Stomach (tissue), 8 donors: ENCODE measurements at regions not wholly inside any gene's neighbourhood (a gene's known extent, or its start where the extent isn't known, plus 50 kb on each side); places are given as distances from the start of the nearest gene placed in this dataset.

Source experiments
- DNase-seq, 2 donors: peaks; one replicate each; pipeline versions ENCODE4 v3.0.0 to v3.0.0-alpha.2; 2013 to 2019
- H3K27ac ChIP-seq, 5 donors: fragments of 200-600 bp in 4 of 5; sonication (generic) in 4 of 5; one replicate each; pipeline ENCODE4 v1.5.1; 2013 to 2019; ENCODE audit warnings: mild to moderate bottlenecking in 1 of 5, moderate library complexity in 1 of 5
- H3K27me3 ChIP-seq, 3 donors: fragments of 200-600 bp; sonication (generic); one replicate each; pipeline ENCODE4 v1.5.1; 2017 to 2019; ENCODE audit warnings: mixed run types in 1 of 3
- H3K36me3 ChIP-seq, 4 donors: fragments of 200-600 bp; sonication (generic); 1 replicate in 3 of 4; 2 replicates in 1 of 4; pipeline ENCODE4 v1.5.1; 2016 to 2019
- H3K4me1 ChIP-seq, 4 donors: fragments of 200-600 bp; sonication (generic); one replicate each; pipeline ENCODE4 v1.5.1; 2016 to 2019
- H3K4me3 ChIP-seq, 4 donors: fragments of 200-600 bp; sonication (generic) in 3 of 4; one replicate each; pipeline ENCODE4 v1.5.1; 2016 to 2019; ENCODE audit warnings: mild to moderate bottlenecking in 1 of 4
- H3K9me3 ChIP-seq, 4 donors: fragments of 200-600 bp; sonication (generic); one replicate each; pipeline ENCODE4 v1.5.1; 2016 to 2019
- EP300 ChIP-seq: sonication (generic); formaldehyde crosslinking; IDR thresholded peaks from one replicate; pipeline ENCODE4 v1.6.1; 2017; ENCODE audit warnings: antibody characterized with exemption
- POLR2A ChIP-seq, 4 donors: fragments of 450-650 bp; IDR thresholded peaks; one replicate each; pipeline ENCODE4 v1.6.1; 2016; ENCODE audit warnings: antibody characterized with exemption in 4 of 4, control low read depth in 2 of 4, mild to moderate bottlenecking in 1 of 4, moderate library complexity in 1 of 4
- POLR2AphosphoS5 ChIP-seq, 3 donors: sonication (generic); formaldehyde crosslinking; IDR thresholded peaks; one replicate each; pipeline ENCODE4 v1.6.1; 2016; ENCODE audit warnings: antibody characterized with exemption in 3 of 3
- WGBS, 5 donors: extraction: QIAGEN DNeasy Blood & Tissue Kit in 3 of 5; methylation state at CpG; one replicate each; pipeline versions ENCODE4 v1.1.5 to v1.1.7; 2013 to 2018; 5-methylcytosine and 5-hydroxymethylcytosine counted together
- intact Hi-C: fragments of 100-400 bp; cut with DNase I; formaldehyde crosslinking; loops from one replicate; pipeline ENCODE4 v1.15.1; 2023; ENCODE audit warnings: low total_unique reads
- TF ChIP-seq, protein P1 (sequence below), 7 experiments: fragments of 450-650 bp in 4 of 7; fragments of 200-600 bp in 3 of 7; sonication (generic) in 3 of 7; IDR thresholded peaks; one replicate each; pipeline ENCODE4 v1.5.1; 2016 to 2019; ENCODE audit warnings: antibody characterized with exemption in 7 of 7, control low read depth in 2 of 7, mild to moderate bottlenecking in 1 of 7
- donor health status: healthy with polysubstance abuse.
- donor health status: Bipolar disorder and iron deficiency.
- donor health status: healthy.

DNA sequence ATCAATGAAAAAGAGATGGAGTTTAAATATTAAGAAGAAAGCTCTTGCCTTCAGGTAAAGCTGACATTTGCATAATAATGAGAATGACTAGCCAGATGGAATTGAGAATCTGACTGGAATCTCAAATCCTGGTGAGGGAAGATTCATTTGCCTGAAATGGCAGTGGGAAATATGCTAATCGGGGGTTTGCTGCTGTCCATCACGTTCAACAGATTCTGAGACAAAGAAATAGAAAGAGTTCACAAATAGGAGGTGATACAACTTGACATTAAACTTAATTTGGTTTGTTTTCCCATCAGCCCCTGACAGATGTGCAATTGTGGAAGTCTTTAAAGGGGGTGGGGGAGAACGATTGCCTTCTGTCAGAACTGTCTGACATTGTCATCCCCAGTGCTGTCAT lies 347.4 kb downstream of the PDCD6IP start:
- H3K9me3 ChIP-seq = no peaks in the 10 kb centered on the region
- no peak overlapping the region for H3K27ac ChIP-seq
- no peaks in the 10 kb centered on the region for H3K36me3 ChIP-seq
- WGBS, 5 donors = 27 to 42% (median 34%) methylated on average over 3 of the region's 3 CpGs
- no peaks in the 10 kb centered on the region for H3K4me1 ChIP-seq
- no peak for DNase-seq
- no peaks in the 10 kb centered on the region for H3K27me3 ChIP-seq
- TF ChIP-seq POLR2A (IDR thresholded peaks at IDR 0.05) (no peak), EP300 (no peak), POLR2AphosphoS5 (IDR thresholded peaks at IDR 0.05) (no peak)
- TF ChIP-seq, protein P1, sequence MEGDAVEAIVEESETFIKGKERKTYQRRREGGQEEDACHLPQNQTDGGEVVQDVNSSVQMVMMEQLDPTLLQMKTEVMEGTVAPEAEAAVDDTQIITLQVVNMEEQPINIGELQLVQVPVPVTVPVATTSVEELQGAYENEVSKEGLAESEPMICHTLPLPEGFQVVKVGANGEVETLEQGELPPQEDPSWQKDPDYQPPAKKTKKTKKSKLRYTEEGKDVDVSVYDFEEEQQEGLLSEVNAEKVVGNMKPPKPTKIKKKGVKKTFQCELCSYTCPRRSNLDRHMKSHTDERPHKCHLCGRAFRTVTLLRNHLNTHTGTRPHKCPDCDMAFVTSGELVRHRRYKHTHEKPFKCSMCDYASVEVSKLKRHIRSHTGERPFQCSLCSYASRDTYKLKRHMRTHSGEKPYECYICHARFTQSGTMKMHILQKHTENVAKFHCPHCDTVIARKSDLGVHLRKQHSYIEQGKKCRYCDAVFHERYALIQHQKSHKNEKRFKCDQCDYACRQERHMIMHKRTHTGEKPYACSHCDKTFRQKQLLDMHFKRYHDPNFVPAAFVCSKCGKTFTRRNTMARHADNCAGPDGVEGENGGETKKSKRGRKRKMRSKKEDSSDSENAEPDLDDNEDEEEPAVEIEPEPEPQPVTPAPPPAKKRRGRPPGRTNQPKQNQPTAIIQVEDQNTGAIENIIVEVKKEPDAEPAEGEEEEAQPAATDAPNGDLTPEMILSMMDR (IDR thresholded peaks at IDR 0.05) = no peak
- no peak overlapping the region for H3K4me3 ChIP-seq
- intact Hi-C loops = no loop called here

DNA sequence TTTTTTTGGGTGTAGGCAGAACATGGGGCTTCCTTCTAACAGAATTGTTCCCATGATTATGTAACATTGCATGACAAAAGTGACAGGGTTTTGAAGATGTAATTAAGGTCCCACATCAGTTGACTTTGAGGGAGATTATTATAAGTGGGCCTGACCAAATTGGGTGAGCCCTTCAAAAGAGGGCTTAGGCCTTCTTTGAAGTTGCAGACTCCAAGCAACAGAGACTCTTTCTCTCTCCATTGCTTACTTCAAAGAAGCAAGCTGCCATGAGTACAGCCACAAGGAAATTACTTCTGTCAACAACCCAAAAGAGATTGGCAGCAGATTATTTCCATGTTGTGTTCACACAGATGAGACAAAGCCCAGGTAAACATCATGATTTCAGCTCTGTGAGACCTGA lies 348.2 kb downstream of the PDCD6IP start:
- Histone ChIP-seq H3K27me3 (no peaks in the 10 kb centered on the region), H3K4me3 (no peak overlapping the region), H3K36me3 (no peaks in the 10 kb centered on the region), H3K27ac (no peak overlapping the region), H3K4me1 (no peaks in the 10 kb centered on the region), H3K9me3 (no peaks in the 10 kb centered on the region)
- DNase-seq = no peak
- TF ChIP-seq, protein P1 (IDR thresholded peaks at IDR 0.05) = no peak
- TF ChIP-seq POLR2A (IDR thresholded peaks at IDR 0.05) (no peak), EP300 (no peak), POLR2AphosphoS5 (IDR thresholded peaks at IDR 0.05) (no peak)
- intact Hi-C loops = no loop called here

DNA sequence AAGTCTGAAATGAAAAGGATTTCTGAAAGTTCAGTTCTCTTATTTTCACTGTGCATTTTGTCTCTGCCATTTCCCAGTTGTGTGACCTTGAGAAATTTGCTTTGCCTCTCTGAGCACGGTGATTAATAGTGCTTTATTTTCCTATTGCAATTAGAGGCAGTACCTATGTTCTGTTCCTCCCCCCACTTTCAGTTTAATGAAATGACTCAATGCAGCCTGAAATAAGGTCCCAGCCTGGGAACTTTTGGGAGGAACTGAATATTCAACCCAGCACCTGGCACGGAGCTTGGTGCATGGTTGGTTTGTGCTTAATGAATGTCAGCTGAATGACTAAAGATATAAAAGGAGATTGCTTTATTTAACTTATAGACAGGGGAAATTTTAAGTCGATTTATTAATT lies 352.6 kb downstream of the PDCD6IP start:
- TF ChIP-seq, protein P1 (IDR thresholded peaks at IDR 0.05) = no peak
- TF ChIP-seq POLR2A (IDR thresholded peaks at IDR 0.05) = no peak
- H3K4me1 ChIP-seq = no peaks in the 10 kb centered on the region
- DNase-seq = no peak
- intact Hi-C loops = no loop called here
- no peak overlapping the region for H3K27ac ChIP-seq
- no peak overlapping the region for H3K4me3 ChIP-seq
- H3K27me3 ChIP-seq = no peaks in the 10 kb centered on the region
- no peaks in the 10 kb centered on the region for H3K9me3 ChIP-seq
- no peaks in the 10 kb centered on the region for H3K36me3 ChIP-seq
- 68 to 83% (median 74%) methylated on average over 3 of the region's 3 CpGs for WGBS, 5 donors

DNA sequence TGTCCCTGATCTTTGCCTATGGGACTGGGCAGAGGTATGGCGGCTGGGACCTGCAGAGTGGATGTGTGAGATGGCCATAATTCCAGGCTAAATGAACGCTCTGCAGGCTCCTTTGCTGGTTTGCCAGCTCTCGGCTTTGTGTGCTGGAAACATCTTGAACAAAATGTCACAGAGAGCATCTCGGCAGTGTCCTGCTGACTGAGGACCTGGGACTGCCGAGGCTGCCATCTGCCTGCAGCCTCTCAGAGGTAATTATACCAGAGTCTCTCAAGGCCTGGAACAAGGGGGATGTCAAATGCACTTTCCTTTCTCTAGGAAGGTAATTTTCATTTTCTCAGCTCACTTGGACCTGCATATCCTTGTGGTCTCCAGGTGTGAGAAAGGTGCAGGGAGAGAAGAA lies 354.2 kb downstream of the PDCD6IP start:
- 82 to 92% (median 90%) methylated on average over 5 of the region's 5 CpGs for WGBS, 5 donors
- intact Hi-C loops = no loop called here
- TF ChIP-seq POLR2A (IDR thresholded peaks at IDR 0.05) (no peak), POLR2AphosphoS5 (IDR thresholded peaks at IDR 0.05) (no peak), EP300 (no peak)
- TF ChIP-seq, protein P1 (IDR thresholded peaks at IDR 0.05) = no peak
- Histone ChIP-seq H3K9me3 (no peaks in the 10 kb centered on the region), H3K27me3 (no peaks in the 10 kb centered on the region), H3K4me1 (no peaks in the 10 kb centered on the region), H3K27ac (no peak overlapping the region), H3K36me3 (no peaks in the 10 kb centered on the region), H3K4me3 (no peak overlapping the region)
- DNase-seq = no peak

DNA sequence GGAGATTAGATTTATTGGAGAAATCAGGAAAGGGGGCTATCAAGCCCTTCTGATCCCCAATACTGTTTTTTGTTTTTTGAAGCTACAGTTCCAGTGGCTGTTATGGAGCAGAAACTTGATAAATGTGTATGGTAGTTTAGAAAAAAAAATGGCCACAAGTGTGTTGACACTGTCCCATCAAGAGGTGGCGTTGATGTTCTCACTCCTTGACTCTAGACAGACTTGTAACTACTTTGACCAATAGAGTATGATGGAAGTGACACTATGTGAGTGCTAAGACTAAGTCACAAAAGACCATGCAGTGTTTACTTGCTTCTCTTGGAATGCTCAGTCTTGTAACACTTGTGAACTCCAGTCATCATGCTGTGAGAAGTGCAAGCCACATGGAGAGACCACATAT lies 356.7 kb downstream of the PDCD6IP start:
- no peak for DNase-seq
- H3K27me3 ChIP-seq = no peaks in the 10 kb centered on the region
- no peaks in the 10 kb centered on the region for H3K36me3 ChIP-seq
- H3K27ac ChIP-seq = no peak overlapping the region
- H3K9me3 ChIP-seq = no peaks in the 10 kb centered on the region
- intact Hi-C loops = no loop called here
- no peaks in the 10 kb centered on the region for H3K4me1 ChIP-seq
- TF ChIP-seq EP300 (no peak), POLR2AphosphoS5 (IDR thresholded peaks at IDR 0.05) (no peak), POLR2A (IDR thresholded peaks at IDR 0.05) (no peak)
- TF ChIP-seq, protein P1 (IDR thresholded peaks at IDR 0.05) = no peak
- 0% methylated on average over 1 of the region's 1 CpG for WGBS, 5 donors
- no peak overlapping the region for H3K4me3 ChIP-seq
